GM12878 (cell line): ENCODE measurements at regions not wholly inside any gene's neighbourhood (a gene's known extent, or its start where the extent isn't known, plus 50 kb on each side); places are given as distances from the start of the nearest gene placed in this dataset.

ENCODE experiments used
- ATAC-seq: fragments of 200-7000 bp; cut with Tn5 transposase; 3 replicates; pipeline ENCODE4 v1.9.1; 2020; ENCODE audit warnings: mild to moderate bottlenecking, moderate library complexity
- BruUV-seq: library from RNA; stranded (reverse); fragments of 400-500 nt; replicated peaks from 2 replicates; lab custom pipeline; 2021; lab: Mats Ljungman, UMichigan
- CTCF ChIA-PET: fragments of 300-600 bp; sonication (Branson Sonifier 250); formaldehyde crosslinking; extraction: SDS; loops from one replicate; lab custom pipeline; 2021; ENCODE audit warnings: inconsistent platforms; lab: Yijun Ruan, JAX
- POLR2A ChIA-PET: fragments of 350-600 bp; formaldehyde crosslinking; extraction: SDS; loops from one replicate; lab custom pipeline; 2021; ENCODE audit warnings: inconsistent platforms; lab: Charles Lee
- RAD21 ChIA-PET: fragments of 300-600 bp; sonication (Branson Sonifier 250); formaldehyde crosslinking; loops from one replicate; lab custom pipeline; 2023; ENCODE audit warnings: antibody characterized with exemption; ENCODE audit not compliant: unreplicated experiment; lab: Charles Lee
- SMC1A ChIA-PET: fragments of 300-600 bp; sonication (Branson Sonifier 250); formaldehyde crosslinking; loops from one replicate; lab custom pipeline; 2023; ENCODE audit not compliant: unreplicated experiment, uncharacterized antibody; lab: Charles Lee
- DNase-seq: peaks from one replicate; pipeline ENCODE4 v3.0.0-alpha.2; 2011; ENCODE audit warnings: low read depth, low spot score
- FAIRE-seq: peaks from 3 replicates; lab custom pipeline; 2011; peaks lifted over from hg19 to GRCh38; lab: Jason Lieb, UNC
- H2AFZ ChIP-seq: 2 replicates; pipeline ENCODE4 v1.6.0; 2011; ENCODE audit warnings: low read depth, low read length, control low read depth; ENCODE audit not compliant: control insufficient read depth
- H3K27ac ChIP-seq: 2 replicates; pipeline ENCODE4 v1.5.1; 2011; ENCODE audit warnings: control low read depth; ENCODE audit not compliant: control insufficient read depth, insufficient read depth
- H3K27me3 ChIP-seq, 2 experiments: replicated peaks in 1 of 2; 2 replicates each; pipeline versions ENCODE4 v1.6.0 to v1.6.1; 2011; ENCODE audit warnings: low read length in 1 of 2; ENCODE audit not compliant: control insufficient read depth in 2 of 2, insufficient read depth in 2 of 2
- H3K36me3 ChIP-seq, 2 experiments: 2 replicates each; pipeline ENCODE4 v1.5.1; 2011; ENCODE audit warnings: low read length in 1 of 2; ENCODE audit not compliant: control insufficient read depth in 2 of 2, insufficient read depth in 2 of 2
- H3K4me1 ChIP-seq: 2 replicates; pipeline ENCODE4 v1.6.1; 2011; ENCODE audit warnings: mild to moderate bottlenecking, low read length, moderate library complexity, mixed read lengths; ENCODE audit not compliant: control insufficient read depth, insufficient read depth
- H3K4me2 ChIP-seq: 2 replicates; pipeline ENCODE4 v1.6.0; 2011; ENCODE audit warnings: control low read depth; ENCODE audit not compliant: control insufficient read depth, insufficient read depth
- H3K4me3 ChIP-seq: fragments of 200-600 bp; sonication (generic); 2 replicates; pipeline ENCODE4 v1.5.1; 2016
- H3K79me2 ChIP-seq: 2 replicates; pipeline ENCODE4 v1.6.0; 2011; ENCODE audit warnings: low read length; ENCODE audit not compliant: control insufficient read depth, insufficient read depth
- H3K9ac ChIP-seq: 2 replicates; pipeline ENCODE4 v1.8.0; 2011; ENCODE audit warnings: low read length, control low read depth, mixed read lengths; ENCODE audit not compliant: control insufficient read depth, insufficient read depth
- H3K9me3 ChIP-seq: replicated peaks from 3 replicates; pipeline ENCODE4 v1.5.1; 2011; ENCODE audit warnings: mild to moderate bottlenecking, low read length; ENCODE audit not compliant: control insufficient read depth, insufficient read depth
- H4K20me1 ChIP-seq: 2 replicates; pipeline ENCODE4 v1.6.0; 2011; ENCODE audit not compliant: control insufficient read depth, insufficient read depth
- BACH1 ChIP-seq: fragments of 450-650 bp; IDR thresholded peaks from 2 replicates; pipeline ENCODE4 v1.6.1; 2017; ENCODE audit warnings: mild to moderate bottlenecking, borderline replicate concordance
- CBX3 ChIP-seq: fragments of 200-600 bp; sonication (generic); IDR thresholded peaks from 2 replicates; pipeline ENCODE4 v1.6.1; 2016; ENCODE audit warnings: low read depth, borderline replicate concordance
- CHD2 ChIP-seq: IDR thresholded peaks from 2 replicates; pipeline ENCODE4 v1.6.1; 2011; ENCODE audit warnings: low read depth, low read length, improper control_type of control experiment, borderline replicate concordance
- E2F8 ChIP-seq: fragments of 450-650 bp; IDR thresholded peaks from 2 replicates; pipeline ENCODE4 v1.6.1; 2018; ENCODE audit warnings: mild to moderate bottlenecking, low read depth, moderate library complexity; ENCODE audit not compliant: partially characterized antibody
- EZH2 ChIP-seq: IDR thresholded peaks from 2 replicates; pipeline ENCODE4 v1.6.1; 2012; ENCODE audit warnings: low read depth, mild to moderate bottlenecking, control low read depth, inconsistent platforms, low read length, borderline replicate concordance; ENCODE audit not compliant: control insufficient read depth
- GATAD2B ChIP-seq: fragments of 450-650 bp; conservative IDR thresholded peaks from 2 replicates; pipeline ENCODE4 v1.6.1; 2017; ENCODE audit warnings: low read depth, mild to moderate bottlenecking, moderate library complexity
- KDM1A ChIP-seq: fragments of 200-600 bp; sonication (generic); IDR thresholded peaks from 2 replicates; pipeline ENCODE4 v1.6.1; 2016; ENCODE audit warnings: borderline replicate concordance
- LARP7 ChIP-seq: fragments of 450-650 bp; IDR thresholded peaks from 2 replicates; pipeline ENCODE4 v1.6.1; 2017; ENCODE audit warnings: mild to moderate bottlenecking
- NFYA ChIP-seq: IDR thresholded peaks from 2 replicates; pipeline ENCODE4 v1.6.1; 2011; ENCODE audit warnings: low read depth, mild to moderate bottlenecking, low read length, improper control_type of control experiment, borderline replicate concordance
- NR2F1 ChIP-seq: fragments of 450-650 bp; conservative IDR thresholded peaks from 2 replicates; pipeline ENCODE4 v1.6.1; 2017; ENCODE audit warnings: mild to moderate bottlenecking
- NRF1 ChIP-seq: conservative IDR thresholded peaks from 2 replicates; pipeline ENCODE4 v1.6.1; 2011; ENCODE audit warnings: mild to moderate bottlenecking, low read depth, low read length, improper control_type of control experiment
- POU2F2 ChIP-seq: IDR thresholded peaks from 3 replicates; pipeline ENCODE4 v1.6.1; 2011; ENCODE audit warnings: low read depth, mild to moderate bottlenecking, low read length, borderline replicate concordance
- RELB ChIP-seq: fragments of 450-650 bp; IDR thresholded peaks from 2 replicates; pipeline ENCODE4 v1.6.1; 2017; ENCODE audit warnings: low read depth, mild to moderate bottlenecking, moderate library complexity
- SMAD1 ChIP-seq: fragments of 450-650 bp; IDR thresholded peaks from 2 replicates; pipeline ENCODE4 v1.6.1; 2018; ENCODE audit warnings: mild to moderate bottlenecking, low read depth; ENCODE audit not compliant: partially characterized antibody
- TAF1 ChIP-seq: IDR thresholded peaks from 2 replicates; pipeline ENCODE4 v1.6.1; 2011; ENCODE audit warnings: mild to moderate bottlenecking, low read depth, low read length, borderline replicate concordance
- TCF7 ChIP-seq: IDR thresholded peaks from 2 replicates; pipeline ENCODE4 v1.6.1; 2014; ENCODE audit warnings: antibody characterized with exemption, borderline replicate concordance
- USF1 ChIP-seq: IDR thresholded peaks from 2 replicates; pipeline ENCODE4 v1.6.1; 2011; ENCODE audit warnings: borderline replicate concordance, low read depth, mild to moderate bottlenecking, moderate library complexity, mixed read lengths, low read length; ENCODE audit not compliant: insufficient read depth; ENCODE audit errors: extremely low read length
- WGBS: methylation state at CpG from one replicate; pipeline ENCODE4 v1.1.6; 2016; ENCODE audit warnings: low lambda C conversion rate; ENCODE audit not compliant: insufficient replicate concordance, insufficient coverage; ENCODE audit errors: missing lambda C conversion rate; 5-methylcytosine and 5-hydroxymethylcytosine counted together
- in situ Hi-C: fragments of 300-500 bp; cut with MboI; formaldehyde crosslinking; loops from 9 replicates; pipeline ENCODE4 v1.14.3; 2018; ENCODE audit warnings: mixed read lengths
- intact Hi-C: fragments of 100-400 bp; cut with micrococcal nuclease; formaldehyde crosslinking; loops from one replicate; pipeline ENCODE4 v1.14.2; 2022; ENCODE audit not compliant: unreplicated experiment
- TF ChIP-seq, protein P1 (sequence below): fragments of 450-650 bp; IDR thresholded peaks from 2 replicates; pipeline ENCODE4 v1.6.1; 2017; ENCODE audit warnings: borderline replicate concordance

DNA sequence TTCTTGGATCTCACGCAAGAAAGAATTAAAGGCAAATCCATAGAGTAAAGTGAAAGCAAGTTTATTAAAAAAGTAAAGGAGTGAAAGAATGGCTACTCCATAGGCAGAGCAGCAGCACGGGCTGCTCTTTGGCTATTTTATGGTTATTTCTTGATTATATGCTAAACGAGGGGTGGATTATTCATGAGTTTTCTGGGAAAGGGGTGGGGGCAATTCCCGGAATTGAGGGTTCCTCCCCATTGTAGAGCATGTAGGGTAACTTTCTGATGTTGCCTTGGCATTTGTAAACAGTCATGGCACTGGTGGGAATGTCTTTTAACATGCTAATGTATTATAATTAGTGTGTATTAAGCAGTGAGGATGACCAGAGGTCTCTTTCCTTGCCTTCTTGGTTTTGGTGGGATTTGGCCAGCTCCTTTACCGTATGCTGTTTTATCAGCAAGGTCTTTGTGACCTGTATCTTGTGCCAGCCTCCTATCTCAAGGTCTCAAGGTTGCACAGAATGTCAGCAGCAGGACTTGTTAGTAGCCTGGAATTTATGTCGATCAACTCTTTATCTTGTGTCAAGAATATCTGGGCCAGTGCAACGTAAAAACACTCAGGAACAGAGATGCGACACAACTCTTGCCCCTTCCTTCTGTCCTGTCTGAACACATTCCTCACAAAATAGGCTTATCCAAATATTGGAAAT lies 931.4 kb downstream of the QKI start (continued):
- no peak for TF ChIP-seq KDM1A
- no peak for TF ChIP-seq NRF1
- no peak for TF ChIP-seq TCF7
- no peak for TF ChIP-seq CHD2
- TF ChIP-seq CBX3: no peak
- no peak for TF ChIP-seq SMAD1
- no peak for TF ChIP-seq NR2F1
- TF ChIP-seq NFYA: no peak

- CTCF ChIA-PET: no interaction called here
- no peak for DNase-seq
- H3K27me3 ChIP-seq: no peaks in the 10 kb centered on the region
- ATAC-seq: no peak
- FAIRE-seq: no peak
- H3K9me3 ChIP-seq: no peaks in the 10 kb centered on the region
- 0% methylated on average over 3 of the region's 3 CpGs for WGBS
- SMC1A ChIA-PET: no interaction called here
- POLR2A ChIA-PET: no interaction called here
- intact Hi-C loops (no loop called here), in situ Hi-C loops (no loop called here)
- H3K4me3 ChIP-seq: no peak overlapping the region
- no peaks in the 10 kb centered on the region for H3K36me3 ChIP-seq
- RAD21 ChIA-PET: no interaction called here
- no peak overlapping the region for H3K9ac ChIP-seq
- no peak overlapping the region for H3K4me2 ChIP-seq
- H3K79me2 ChIP-seq: no peaks in the 10 kb centered on the region
- TF ChIP-seq, protein P1, sequence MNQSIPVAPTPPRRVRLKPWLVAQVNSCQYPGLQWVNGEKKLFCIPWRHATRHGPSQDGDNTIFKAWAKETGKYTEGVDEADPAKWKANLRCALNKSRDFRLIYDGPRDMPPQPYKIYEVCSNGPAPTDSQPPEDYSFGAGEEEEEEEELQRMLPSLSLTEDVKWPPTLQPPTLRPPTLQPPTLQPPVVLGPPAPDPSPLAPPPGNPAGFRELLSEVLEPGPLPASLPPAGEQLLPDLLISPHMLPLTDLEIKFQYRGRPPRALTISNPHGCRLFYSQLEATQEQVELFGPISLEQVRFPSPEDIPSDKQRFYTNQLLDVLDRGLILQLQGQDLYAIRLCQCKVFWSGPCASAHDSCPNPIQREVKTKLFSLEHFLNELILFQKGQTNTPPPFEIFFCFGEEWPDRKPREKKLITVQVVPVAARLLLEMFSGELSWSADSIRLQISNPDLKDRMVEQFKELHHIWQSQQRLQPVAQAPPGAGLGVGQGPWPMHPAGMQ: no peak
- no peak for TF ChIP-seq USF1
- no peak for TF ChIP-seq GATAD2B
- no peak for TF ChIP-seq TAF1
- TF ChIP-seq POU2F2: no peak
- TF ChIP-seq RELB: no peak
- TF ChIP-seq BACH1: no peak
- no peak for TF ChIP-seq EZH2
- no peak for TF ChIP-seq LARP7
- TF ChIP-seq E2F8: no peak
- BruUV-seq: no TSS peak
- H3K27ac ChIP-seq: no peak overlapping the region
- no peaks in the 10 kb centered on the region for H4K20me1 ChIP-seq
- no peak overlapping the region for H2AFZ ChIP-seq
- H3K4me1 ChIP-seq: no peaks in the 10 kb centered on the region
Measured at GRCh38 chr6:164345327-164345726, 930.8 kb downstream of the QKI start.
